ENCODE measurements at regions not wholly inside any gene's neighbourhood (a gene's known extent, or its start where the extent isn't known, plus 50 kb on each side); places are given as distances from the start of the nearest gene placed in this dataset.
A peak's percentile ranks its signal among the peaks of the same experiment; 100 is the strongest.

DNA sequence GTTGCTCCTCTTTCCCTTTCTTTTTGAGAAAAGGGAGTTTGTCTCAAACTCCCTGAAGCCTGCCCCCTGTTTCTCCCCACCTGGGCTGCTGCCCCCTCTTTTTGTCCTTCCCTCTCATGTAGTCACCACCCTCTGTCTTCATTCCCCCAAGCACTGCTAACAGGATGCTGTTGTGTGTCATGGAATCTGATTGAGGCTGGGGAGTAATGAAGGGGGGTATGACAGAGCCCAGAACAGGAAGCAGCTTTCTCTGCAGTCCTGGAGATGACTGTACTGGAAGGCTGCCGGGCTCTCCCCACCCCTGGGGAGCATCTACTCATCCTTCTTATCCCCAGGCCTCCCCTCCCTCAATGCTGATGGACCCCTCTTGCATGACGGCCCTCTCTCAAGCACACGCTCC, 181.6 kb downstream of the ABHD5 start:
- Histone ChIP-seq H3K9me3 (no peaks in the 10 kb centered on the region), H3K27ac (ENCODE audit: low read depth in 2 of 2, low read length in 1 of 2) (peak overlapping the region; percentile 93 to 99), H3K9me2 (no peaks in the 10 kb centered on the region), H3K4me2 (peak overlapping the region; percentile 62), H3K4me3 (ENCODE audit: low read depth in 2 of 2, low read length in 1 of 2) (peak overlapping the region in 1 of 2 experiments; percentile 40; a peak in 1 of 4 replicates), H3K9ac (peak overlapping the region; percentile 70), H3K36me3 (replicated peaks in 1 of 2; ENCODE audit: control insufficient read depth in 1 of 2, insufficient read depth in 2 of 2, low read length in 1 of 2) (no peaks in the 10 kb centered on the region), H3K27me3 (ENCODE audit: insufficient read depth) (no peaks in the 10 kb centered on the region), H3F3A (replicated peaks; ENCODE audit: insufficient read depth) (peaks cover 45% of the 10 kb centered on the region), H3K4me1 (ENCODE audit: control insufficient read depth in 1 of 2, insufficient read depth in 2 of 2, low read depth in 1 of 2, low read length in 1 of 2) (peaks cover 39 to 52% of the 10 kb centered on the region in 2 experiments), H4K20me1 (ENCODE audit: insufficient read depth) (no peaks in the 10 kb centered on the region), H2AFZ (ENCODE audit: low read depth) (no peak overlapping the region; the same call in 1 of the 2 replicates), H3K79me2 (ENCODE audit: insufficient read depth) (peaks cover 3% of the 10 kb centered on the region; the same call in 1 of the 2 replicates)
- ChIA-PET CTCF (interaction anchor here (1.0 to 2.3 kb wide), 2 partner anchors 17 to 132 kb away, joined by 3 to 8 read pairs; no protein-coding TSS in a partner anchor), POLR2A (no interaction called here)
- WGBS (ENCODE audit: low lambda C conversion rate), result 12% methylated on average over 3 of the region's 3 CpGs
- DNase-seq, result peak; percentile 67
- TF ChIP-seq EZH2phosphoT487 (IDR thresholded peaks at IDR 0.05; ENCODE audit: borderline replicate concordance, low read depth) (no peak), NFIC (IDR thresholded peaks at IDR 0.05; ENCODE audit: borderline replicate concordance) (peak; percentile 87), TEAD4 (IDR thresholded peaks at IDR 0.05; ENCODE audit: borderline replicate concordance, insufficient read depth) (peak; percentile 78; the same call in 1 of the 2 replicates), RFX5 (IDR thresholded peaks at IDR 0.05; ENCODE audit: low read length) (no peak), RAD21 (IDR thresholded peaks at IDR 0.05; ENCODE audit: low read length) (no peak), JUND (IDR thresholded peaks at IDR 0.05) (peak; percentile 91), FOXJ3 (CRISPR knock-in tag; IDR thresholded peaks at IDR 0.05) (no peak), SIN3A (IDR thresholded peaks at IDR 0.05; ENCODE audit: borderline replicate concordance, low read depth, low read length) (peak; percentile 82; the same call in 1 of the 2 replicates), TCF12 (IDR thresholded peaks at IDR 0.05) (peak; percentile 97), RCOR1 (IDR thresholded peaks at IDR 0.05; ENCODE audit: low read length) (peak; percentile 62; the same call in 1 of the 2 replicates), EP300 (IDR thresholded peaks at IDR 0.05; ENCODE audit: borderline replicate concordance in 1 of 2, low read depth in 1 of 2, low read length in 1 of 2) (peak; percentile 41 to 96), YY1 (IDR thresholded peaks at IDR 0.05; ENCODE audit: low read depth) (no peak), FOXM1 (IDR thresholded peaks at IDR 0.05; ENCODE audit: low read depth) (0 out of 2 replicates have a peak, but pooled peaks have one; percentile 28), ELF1 (IDR thresholded peaks at IDR 0.05) (peak; percentile 76), GATA2 (CRISPR knock-in tag; IDR thresholded peaks at IDR 0.05) (no peak), TAF1 (IDR thresholded peaks at IDR 0.05; ENCODE audit: borderline replicate concordance, low read depth, low read length) (peak; percentile 49), GABPA (IDR thresholded peaks at IDR 0.05; ENCODE audit: low read depth) (peak; percentile 46; the same call in 1 of the 2 replicates), MEF2A (IDR thresholded peaks at IDR 0.05; ENCODE audit: borderline replicate concordance, low read depth) (no peak), NRF1 (IDR thresholded peaks at IDR 0.05; ENCODE audit: low read depth, low read length) (no peak), SMC3 (IDR thresholded peaks at IDR 0.05; ENCODE audit: low read depth, low read length) (no peak; the same call in 1 of the 2 replicates), POLR2AphosphoS5 (IDR thresholded peaks at IDR 0.05; ENCODE audit: low read depth, low read length) (peak; percentile 87)
- TF ChIP-seq, protein P1, sequence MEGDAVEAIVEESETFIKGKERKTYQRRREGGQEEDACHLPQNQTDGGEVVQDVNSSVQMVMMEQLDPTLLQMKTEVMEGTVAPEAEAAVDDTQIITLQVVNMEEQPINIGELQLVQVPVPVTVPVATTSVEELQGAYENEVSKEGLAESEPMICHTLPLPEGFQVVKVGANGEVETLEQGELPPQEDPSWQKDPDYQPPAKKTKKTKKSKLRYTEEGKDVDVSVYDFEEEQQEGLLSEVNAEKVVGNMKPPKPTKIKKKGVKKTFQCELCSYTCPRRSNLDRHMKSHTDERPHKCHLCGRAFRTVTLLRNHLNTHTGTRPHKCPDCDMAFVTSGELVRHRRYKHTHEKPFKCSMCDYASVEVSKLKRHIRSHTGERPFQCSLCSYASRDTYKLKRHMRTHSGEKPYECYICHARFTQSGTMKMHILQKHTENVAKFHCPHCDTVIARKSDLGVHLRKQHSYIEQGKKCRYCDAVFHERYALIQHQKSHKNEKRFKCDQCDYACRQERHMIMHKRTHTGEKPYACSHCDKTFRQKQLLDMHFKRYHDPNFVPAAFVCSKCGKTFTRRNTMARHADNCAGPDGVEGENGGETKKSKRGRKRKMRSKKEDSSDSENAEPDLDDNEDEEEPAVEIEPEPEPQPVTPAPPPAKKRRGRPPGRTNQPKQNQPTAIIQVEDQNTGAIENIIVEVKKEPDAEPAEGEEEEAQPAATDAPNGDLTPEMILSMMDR (IDR thresholded peaks at IDR 0.05), result no peak
- TF ChIP-seq, protein P2, sequence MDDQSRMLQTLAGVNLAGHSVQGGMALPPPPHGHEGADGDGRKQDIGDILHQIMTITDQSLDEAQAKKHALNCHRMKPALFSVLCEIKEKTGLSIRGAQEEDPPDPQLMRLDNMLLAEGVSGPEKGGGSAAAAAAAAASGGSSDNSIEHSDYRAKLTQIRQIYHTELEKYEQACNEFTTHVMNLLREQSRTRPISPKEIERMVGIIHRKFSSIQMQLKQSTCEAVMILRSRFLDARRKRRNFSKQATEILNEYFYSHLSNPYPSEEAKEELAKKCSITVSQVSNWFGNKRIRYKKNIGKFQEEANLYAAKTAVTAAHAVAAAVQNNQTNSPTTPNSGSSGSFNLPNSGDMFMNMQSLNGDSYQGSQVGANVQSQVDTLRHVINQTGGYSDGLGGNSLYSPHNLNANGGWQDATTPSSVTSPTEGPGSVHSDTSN (IDR thresholded peaks at IDR 0.05), result peak; percentile 94
- TF ChIP-seq, protein P3, sequence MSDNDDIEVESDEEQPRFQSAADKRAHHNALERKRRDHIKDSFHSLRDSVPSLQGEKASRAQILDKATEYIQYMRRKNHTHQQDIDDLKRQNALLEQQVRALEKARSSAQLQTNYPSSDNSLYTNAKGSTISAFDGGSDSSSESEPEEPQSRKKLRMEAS (IDR thresholded peaks at IDR 0.05; ENCODE audit: low read depth), result peak; percentile 80
- TF ChIP-seq, protein P4, sequence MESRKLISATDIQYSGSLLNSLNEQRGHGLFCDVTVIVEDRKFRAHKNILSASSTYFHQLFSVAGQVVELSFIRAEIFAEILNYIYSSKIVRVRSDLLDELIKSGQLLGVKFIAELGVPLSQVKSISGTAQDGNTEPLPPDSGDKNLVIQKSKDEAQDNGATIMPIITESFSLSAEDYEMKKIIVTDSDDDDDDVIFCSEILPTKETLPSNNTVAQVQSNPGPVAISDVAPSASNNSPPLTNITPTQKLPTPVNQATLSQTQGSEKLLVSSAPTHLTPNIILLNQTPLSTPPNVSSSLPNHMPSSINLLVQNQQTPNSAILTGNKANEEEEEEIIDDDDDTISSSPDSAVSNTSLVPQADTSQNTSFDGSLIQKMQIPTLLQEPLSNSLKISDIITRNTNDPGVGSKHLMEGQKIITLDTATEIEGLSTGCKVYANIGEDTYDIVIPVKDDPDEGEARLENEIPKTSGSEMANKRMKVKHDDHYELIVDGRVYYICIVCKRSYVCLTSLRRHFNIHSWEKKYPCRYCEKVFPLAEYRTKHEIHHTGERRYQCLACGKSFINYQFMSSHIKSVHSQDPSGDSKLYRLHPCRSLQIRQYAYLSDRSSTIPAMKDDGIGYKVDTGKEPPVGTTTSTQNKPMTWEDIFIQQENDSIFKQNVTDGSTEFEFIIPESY (IDR thresholded peaks at IDR 0.05; ENCODE audit: borderline replicate concordance, low read depth), result peak; percentile 59; the same call in 1 of the 2 replicates
- TF ChIP-seq, protein P5, sequence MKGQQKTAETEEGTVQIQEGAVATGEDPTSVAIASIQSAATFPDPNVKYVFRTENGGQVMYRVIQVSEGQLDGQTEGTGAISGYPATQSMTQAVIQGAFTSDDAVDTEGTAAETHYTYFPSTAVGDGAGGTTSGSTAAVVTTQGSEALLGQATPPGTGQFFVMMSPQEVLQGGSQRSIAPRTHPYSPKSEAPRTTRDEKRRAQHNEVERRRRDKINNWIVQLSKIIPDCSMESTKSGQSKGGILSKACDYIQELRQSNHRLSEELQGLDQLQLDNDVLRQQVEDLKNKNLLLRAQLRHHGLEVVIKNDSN (IDR thresholded peaks at IDR 0.05; ENCODE audit: borderline replicate concordance, low read depth), result no peak
- TF ChIP-seq, protein P6, sequence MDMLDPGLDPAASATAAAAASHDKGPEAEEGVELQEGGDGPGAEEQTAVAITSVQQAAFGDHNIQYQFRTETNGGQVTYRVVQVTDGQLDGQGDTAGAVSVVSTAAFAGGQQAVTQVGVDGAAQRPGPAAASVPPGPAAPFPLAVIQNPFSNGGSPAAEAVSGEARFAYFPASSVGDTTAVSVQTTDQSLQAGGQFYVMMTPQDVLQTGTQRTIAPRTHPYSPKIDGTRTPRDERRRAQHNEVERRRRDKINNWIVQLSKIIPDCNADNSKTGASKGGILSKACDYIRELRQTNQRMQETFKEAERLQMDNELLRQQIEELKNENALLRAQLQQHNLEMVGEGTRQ (IDR thresholded peaks at IDR 0.05; ENCODE audit: borderline replicate concordance, low read depth, low read length), result no peak
- TF ChIP-seq, protein P7, sequence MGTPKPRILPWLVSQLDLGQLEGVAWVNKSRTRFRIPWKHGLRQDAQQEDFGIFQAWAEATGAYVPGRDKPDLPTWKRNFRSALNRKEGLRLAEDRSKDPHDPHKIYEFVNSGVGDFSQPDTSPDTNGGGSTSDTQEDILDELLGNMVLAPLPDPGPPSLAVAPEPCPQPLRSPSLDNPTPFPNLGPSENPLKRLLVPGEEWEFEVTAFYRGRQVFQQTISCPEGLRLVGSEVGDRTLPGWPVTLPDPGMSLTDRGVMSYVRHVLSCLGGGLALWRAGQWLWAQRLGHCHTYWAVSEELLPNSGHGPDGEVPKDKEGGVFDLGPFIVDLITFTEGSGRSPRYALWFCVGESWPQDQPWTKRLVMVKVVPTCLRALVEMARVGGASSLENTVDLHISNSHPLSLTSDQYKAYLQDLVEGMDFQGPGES (IDR thresholded peaks at IDR 0.05; ENCODE audit: low read depth, low read length), result no peak
